GM19035 (cell line): ENCODE measurements at regions not wholly inside any gene's neighbourhood (a gene's known extent, or its start where the extent isn't known, plus 50 kb on each side); places are given as distances from the start of the nearest gene placed in this dataset.
"Not testable (repeated sequence)": the region's sequence is repeated elsewhere in the genome, so short reads cannot be mapped to it uniquely, and the experiment has no call there.

Experiments
- ATAC-seq: cut with Tn5 transposase; IDR thresholded peaks from one replicate; pipeline ENCODE4 v1.9.1; 2021; ENCODE audit not compliant: unreplicated experiment

- no peak for ATAC-seq
Observed at GRCh38 chr5:60445921-60446320, 254.0 kb downstream of the DEPDC1B start.

- no peak for ATAC-seq
Observed at GRCh38 chr5:60445427-60445826, 254.5 kb downstream of the DEPDC1B start.

GRCh38 chr5:60444661-60445360 is 255.2 kb downstream of the DEPDC1B start:
- no peak for ATAC-seq

DNA sequence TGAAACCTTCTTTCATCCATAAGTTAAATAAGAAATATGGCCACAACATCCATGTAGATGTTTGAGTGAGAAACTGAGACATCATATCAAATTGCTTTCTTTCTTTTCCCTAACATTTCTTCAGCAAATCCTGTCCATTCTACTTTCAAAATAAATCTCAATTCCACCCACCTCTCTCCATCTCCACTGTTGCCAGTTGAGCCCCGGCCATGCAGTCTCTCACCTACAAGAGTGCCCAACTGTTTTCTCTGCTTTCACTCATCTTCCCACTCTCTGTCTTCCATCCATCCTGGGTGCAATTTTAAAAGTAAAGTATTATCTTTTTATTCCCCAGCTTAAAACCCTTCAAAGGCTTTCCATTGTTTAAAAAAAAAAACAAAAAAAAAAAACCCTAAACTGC is 260.4 kb downstream of the DEPDC1B start:
- no peak for ATAC-seq

DNA sequence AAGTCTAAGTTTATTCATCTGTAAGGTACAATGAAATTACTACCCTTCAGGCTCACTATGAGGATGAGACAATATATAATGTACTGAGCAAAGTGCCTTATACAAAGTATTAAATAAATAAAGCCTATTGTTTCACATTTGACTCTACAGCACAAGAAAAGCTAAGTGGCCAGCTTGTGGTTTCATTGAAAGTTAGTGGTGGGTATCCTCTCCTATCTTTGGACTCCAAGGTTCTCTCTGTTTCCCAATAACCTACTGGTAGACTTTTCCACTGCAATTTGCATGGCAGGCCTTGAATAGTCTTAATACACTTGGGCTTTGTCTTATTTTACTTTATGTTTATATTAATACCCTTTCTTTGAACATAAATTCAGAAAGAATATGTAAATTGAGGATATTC is 262.7 kb downstream of the DEPDC1B start:
- ATAC-seq, result no peak

GRCh38 chr5:60436518-60436917 is 263.4 kb downstream of the DEPDC1B start:
- ATAC-seq, result no peak

GRCh38 chr5:60435808-60436207 is 264.2 kb downstream of the DEPDC1B start:
- no peak for ATAC-seq

DNA sequence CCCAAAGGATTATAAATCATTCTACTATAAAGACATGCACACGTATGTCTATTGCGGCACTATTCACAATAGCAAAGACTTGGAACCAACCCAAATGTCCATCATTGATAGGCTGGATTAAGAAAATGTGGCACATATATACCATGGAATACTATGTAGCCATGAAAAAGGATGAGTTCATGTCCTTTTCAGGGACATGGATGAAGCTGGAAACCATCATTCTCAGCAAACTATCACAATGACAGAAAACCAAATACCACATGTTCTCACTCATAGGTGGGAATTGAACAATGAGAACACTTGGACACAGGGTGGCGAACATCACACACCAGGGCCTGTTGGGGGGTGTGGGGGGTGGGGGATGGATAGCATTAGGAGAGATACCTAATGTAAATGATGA is 273.8 kb downstream of the DEPDC1B start:
- ATAC-seq, result not testable (repeated sequence)

- not testable (repeated sequence) for ATAC-seq
Observed at GRCh38 chr5:60420773-60421172, 279.2 kb downstream of the DEPDC1B start.

DNA sequence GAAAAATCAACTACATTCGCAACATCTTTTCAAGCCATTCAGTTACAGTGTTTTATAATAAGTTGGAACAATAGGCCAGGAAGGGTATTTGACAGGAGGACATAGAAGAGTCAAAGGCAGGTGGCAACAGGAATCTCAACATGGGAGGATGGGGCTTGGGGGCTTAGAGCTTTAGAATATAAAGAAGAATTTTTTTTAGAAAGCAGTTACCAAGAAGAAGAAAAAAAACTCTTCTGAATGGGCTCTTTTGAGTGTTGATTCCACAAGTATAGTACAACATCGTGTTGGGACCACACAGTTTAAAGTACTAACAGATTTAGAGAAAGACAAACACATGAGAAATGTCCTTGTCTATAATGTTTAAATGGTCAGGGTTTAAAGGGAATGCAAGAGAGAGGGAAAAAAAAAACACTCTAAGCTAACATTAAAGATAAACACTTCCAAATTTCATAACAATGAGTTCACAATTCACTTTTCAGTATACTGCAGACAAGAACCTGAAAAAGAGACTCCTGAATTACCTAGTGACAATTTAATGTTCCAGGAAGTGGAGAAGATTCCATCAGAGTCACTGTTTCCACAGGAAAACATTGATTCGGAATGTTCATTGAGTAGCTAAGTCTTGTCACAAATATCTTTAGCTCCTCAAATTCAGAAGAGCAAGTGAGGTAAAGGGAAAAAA is 282.3 kb downstream of the DEPDC1B start:
- no peak for ATAC-seq

DNA sequence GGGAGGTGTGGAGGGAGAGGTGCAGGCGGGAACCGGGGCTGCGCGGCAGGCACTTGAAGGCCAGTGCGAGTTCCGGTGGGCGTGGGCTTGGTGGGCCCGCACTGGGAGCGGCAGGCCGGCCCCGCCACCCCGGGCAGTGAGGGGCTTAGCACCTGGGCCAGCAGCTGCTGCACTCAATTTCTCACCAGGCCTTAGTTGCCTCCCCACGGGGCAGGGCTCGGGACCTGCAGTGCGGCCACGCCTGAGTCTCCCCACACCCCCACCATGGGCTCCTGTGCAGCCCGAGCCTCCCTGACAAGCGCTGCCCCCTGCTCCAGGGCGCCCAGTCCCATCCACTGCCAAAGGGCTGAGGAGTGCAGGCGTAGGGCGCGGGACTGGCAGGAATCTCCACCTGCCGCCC is 284.5 kb downstream of the DEPDC1B start:
- ATAC-seq, result no peak

- no peak for ATAC-seq
Observed at GRCh38 chr5:60410427-60410826, 289.5 kb downstream of the DEPDC1B start.

GRCh38 chr5:60404171-60404570 is 295.8 kb downstream of the DEPDC1B start:
- ATAC-seq, result no peak

DNA sequence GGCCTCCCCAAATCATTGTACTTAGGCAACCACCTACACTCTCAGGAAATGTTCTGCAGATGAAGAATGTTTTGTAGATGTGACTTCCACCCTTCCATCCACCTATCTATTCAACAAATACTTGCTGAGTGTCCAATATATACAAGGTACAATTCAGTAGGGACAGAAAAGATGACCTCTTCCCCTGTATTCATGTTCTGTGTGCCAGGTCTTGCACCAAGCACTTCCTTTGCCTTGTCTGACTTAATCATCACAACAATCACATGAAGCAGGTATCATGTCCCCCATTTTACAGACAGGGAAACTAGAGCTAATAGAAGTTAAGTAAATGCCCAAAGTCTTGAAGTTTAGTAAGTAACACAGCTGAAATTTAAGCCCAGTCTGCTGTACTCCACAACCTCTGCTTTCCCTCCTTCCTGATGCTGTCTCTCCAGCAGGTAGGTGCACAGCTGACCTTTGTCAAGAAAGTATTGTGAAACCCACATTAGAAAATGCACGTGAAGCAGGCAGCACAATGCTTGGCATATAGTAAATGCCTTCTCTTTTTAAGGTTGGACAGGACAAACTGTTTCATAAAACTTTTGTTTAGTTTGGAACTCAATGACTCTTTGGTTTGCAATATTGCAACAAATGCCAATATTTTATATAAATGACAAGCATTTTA is 296.5 kb downstream of the DEPDC1B start:
- ATAC-seq, result no peak

DNA sequence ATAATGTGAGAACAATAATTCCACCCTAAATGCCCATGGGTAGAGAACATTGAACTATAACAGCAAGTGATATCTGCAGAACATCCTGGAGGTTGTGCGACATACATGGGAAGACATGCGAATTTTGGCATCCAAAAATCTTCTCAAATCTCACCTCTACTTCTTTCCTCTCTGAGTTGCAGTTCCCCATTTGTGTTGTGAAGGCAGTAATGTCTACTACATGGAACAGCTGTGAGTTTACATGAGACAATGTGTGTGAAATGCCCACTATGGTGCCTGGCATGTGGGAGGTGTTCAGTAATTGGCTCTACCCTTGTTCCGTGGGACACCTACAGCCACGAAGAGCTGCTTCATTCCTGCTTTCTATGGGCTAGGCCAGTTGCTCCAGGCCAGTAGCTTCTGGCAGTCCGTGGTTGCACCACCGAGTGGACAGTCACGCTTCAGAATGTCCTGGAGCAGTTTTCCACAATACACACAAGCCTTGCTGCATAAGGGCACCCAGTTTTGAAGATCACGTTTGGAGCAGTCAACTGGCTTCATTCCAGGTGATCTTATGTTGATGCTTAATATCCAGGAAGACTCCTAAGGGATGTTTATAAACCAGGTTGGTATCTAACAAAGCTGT is 297.7 kb downstream of the DEPDC1B start:
- ATAC-seq, result no peak

GRCh38 chr5:60401526-60401925 is 298.4 kb downstream of the DEPDC1B start:
- ATAC-seq, result no peak

DNA sequence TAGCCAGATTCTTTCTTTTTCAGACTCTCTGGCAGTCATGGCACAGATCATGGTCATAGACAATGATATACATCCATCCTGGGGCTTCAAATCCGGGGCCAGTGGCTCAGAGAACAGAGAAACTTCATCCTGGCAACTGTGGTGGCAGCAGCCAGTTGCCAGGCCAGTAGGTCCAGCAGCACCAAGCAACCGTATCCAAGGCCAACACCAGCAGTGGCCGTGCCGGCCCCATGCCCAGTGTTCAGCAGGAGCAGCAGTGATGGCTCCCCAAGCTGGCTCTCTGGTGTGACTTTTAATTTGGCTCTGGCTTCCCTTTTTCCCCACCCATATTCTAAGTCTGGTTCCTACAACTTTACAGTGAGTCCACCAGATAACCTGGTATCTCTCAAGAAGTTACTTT is 300.5 kb downstream of the DEPDC1B start:
- no peak for ATAC-seq

DNA sequence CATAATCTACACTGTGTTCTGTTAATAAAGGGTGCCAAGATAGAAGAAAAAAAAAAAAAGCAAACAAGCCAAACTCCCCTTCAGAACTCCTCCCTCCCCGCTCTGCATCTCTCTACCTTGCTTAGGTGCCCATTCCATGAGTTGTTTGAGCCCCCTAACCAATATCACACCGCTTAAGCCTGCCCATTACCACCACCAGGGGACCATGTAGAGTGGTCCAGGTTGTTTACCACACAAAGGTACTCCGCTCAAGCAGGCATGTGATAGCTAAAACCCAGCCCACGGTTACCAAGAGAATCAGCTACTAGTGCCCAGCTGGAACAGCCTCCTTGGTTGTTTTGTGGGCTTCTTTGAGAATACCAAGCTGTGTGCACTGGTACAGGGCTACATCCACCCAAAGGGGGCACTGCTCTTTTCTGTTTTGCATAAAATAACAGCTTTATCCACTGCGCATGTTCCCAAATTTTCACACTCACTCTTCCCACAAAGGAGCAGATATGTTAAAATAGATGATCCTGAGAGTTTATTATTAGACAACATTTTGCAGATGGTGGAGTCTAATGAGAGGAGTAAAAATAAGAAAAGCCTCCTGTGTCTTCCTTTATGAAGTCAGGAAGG is 304.1 kb downstream of the DEPDC1B start:
- ATAC-seq, result no peak

- no peak for ATAC-seq
Observed at GRCh38 chr5:60387051-60387440, 312.9 kb downstream of the DEPDC1B start.

DNA sequence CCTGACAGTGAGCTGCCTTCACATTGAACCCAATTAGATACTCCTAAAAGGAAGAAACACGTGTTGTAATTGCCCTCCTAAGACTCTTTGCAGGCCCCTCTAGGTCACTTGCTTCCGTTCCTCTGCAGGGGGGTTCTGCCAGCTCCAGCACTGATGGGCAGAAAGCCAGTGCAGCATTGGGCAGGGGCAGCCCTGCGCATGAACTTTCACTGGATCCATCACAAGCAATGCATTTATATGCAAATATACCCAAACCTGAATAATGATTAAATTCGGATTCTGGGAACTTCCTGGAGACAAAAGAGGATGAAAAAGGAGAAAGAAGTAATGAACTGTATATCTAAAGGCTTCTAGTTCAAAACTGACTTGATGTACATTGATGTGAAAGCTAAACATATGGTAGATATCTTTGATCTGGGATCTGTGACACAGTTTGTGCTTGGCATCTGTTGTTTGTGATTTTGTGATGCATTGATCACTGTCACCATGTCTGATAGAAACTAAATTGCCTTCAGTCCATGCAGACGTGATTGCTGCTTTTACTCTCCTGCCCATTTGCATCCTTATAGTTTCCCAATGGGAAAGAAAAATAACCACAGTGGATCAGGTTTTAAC is 313.4 kb downstream of the DEPDC1B start:
- no peak for ATAC-seq

- ATAC-seq, result no peak
Observed at GRCh38 chr5:60382716-60383115, 317.2 kb downstream of the DEPDC1B start.
